Prostate gland (tissue), 2 donors: ENCODE measurements at regions not wholly inside any gene's neighbourhood (a gene's known extent, or its start where the extent isn't known, plus 50 kb on each side); places are given as distances from the start of the nearest gene placed in this dataset.
"Not testable (repeated sequence)": the region's sequence is repeated elsewhere in the genome, so short reads cannot be mapped to it uniquely, and the experiment has no call there.

Experiments used
- CTCF ChIP-seq, 4 experiments: fragments of 200-600 bp in 2 of 4; fragments of 450-650 bp in 2 of 4; sonication (generic) in 2 of 4; IDR thresholded peaks; 1 replicate in 3 of 4; 2 replicates in 1 of 4; pipeline ENCODE4 v1.5.1; 2016 to 2019; ENCODE audit warnings: antibody characterized with exemption in 4 of 4, mild to moderate bottlenecking in 2 of 4, moderate library complexity in 2 of 4
- POLR2AphosphoS5 ChIP-seq: sonication (generic); formaldehyde crosslinking; IDR thresholded peaks from one replicate; pipeline ENCODE4 v1.6.1; 2017; ENCODE audit warnings: antibody characterized with exemption

GRCh38 chr17:6373599-6373998 is 61.3 kb downstream of the AIPL1 start:
- not testable (repeated sequence) for TF ChIP-seq CTCF (IDR thresholded peaks at IDR 0.05); POLR2AphosphoS5
